ENCODE measurements at regions not wholly inside any gene's neighbourhood (a gene's known extent, or its start where the extent isn't known, plus 50 kb on each side); places are given as distances from the start of the nearest gene placed in this dataset.

GRCh38 chr21:27424601-27425000, 457.7 kb upstream of the ADAMTS5 start:
- Histone ChIP-seq H3K4me3 (no peak overlapping the region), H3K27me3 (no peaks in the 10 kb centered on the region), H3K4me1 (peaks cover 22% of the 10 kb centered on the region), H3K36me3 (no peaks in the 10 kb centered on the region), H3K27ac (peak overlapping the region; percentile 48), H3K9me3 (no peaks in the 10 kb centered on the region)
- DNase-seq (ENCODE audit: low spot score in 2 of 2), result no peak
- 100% methylated on average over 1 of the region's 1 CpG for WGBS
- TF ChIP-seq EP300 (IDR thresholded peaks at IDR 0.05) (no peak), POLR2AphosphoS5 (IDR thresholded peaks at IDR 0.05) (no peak), CTCF (IDR thresholded peaks at IDR 0.05) (no peak), POLR2A (IDR thresholded peaks at IDR 0.05) (no peak)

- peak overlapping the region; percentile 48 for H3K27ac ChIP-seq
- peaks cover 19% of the 10 kb centered on the region for H3K4me1 ChIP-seq
- no peaks in the 10 kb centered on the region for H3K27me3 ChIP-seq
- H3K36me3 ChIP-seq, result no peaks in the 10 kb centered on the region
- no peak overlapping the region for H3K4me3 ChIP-seq
- TF ChIP-seq EP300 (IDR thresholded peaks at IDR 0.05), result no peak
- TF ChIP-seq CTCF (IDR thresholded peaks at IDR 0.05), result no peak
- TF ChIP-seq POLR2A (IDR thresholded peaks at IDR 0.05), result no peak
- no peak for TF ChIP-seq POLR2AphosphoS5 (IDR thresholded peaks at IDR 0.05)
- 90% methylated on average over 4 of the region's 4 CpGs for WGBS
- H3K9me3 ChIP-seq, result no peaks in the 10 kb centered on the region
- DNase-seq (ENCODE audit: low spot score in 2 of 2), result no peak
These were observed 457.2 kb upstream of the ADAMTS5 start for GRCh38 chr21:27423906-27424595.

GRCh38 chr21:27423038-27423437, 456.1 kb upstream of the ADAMTS5 start:
- peak; percentile 79 to 85 for DNase-seq (ENCODE audit: low spot score in 2 of 2)

GRCh38 chr21:27422435-27422834, 455.5 kb upstream of the ADAMTS5 start:
- peak overlapping the region; percentile 59 for H3K27ac ChIP-seq
- TF ChIP-seq POLR2AphosphoS5 (IDR thresholded peaks at IDR 0.05) (no peak), POLR2A (IDR thresholded peaks at IDR 0.05) (no peak), CTCF (IDR thresholded peaks at IDR 0.05) (no peak), EP300 (IDR thresholded peaks at IDR 0.05) (no peak)
- no peaks in the 10 kb centered on the region for H3K27me3 ChIP-seq
- H3K4me1 ChIP-seq, result peaks cover 22% of the 10 kb centered on the region
- no peaks in the 10 kb centered on the region for H3K9me3 ChIP-seq
- H3K4me3 ChIP-seq, result no peak overlapping the region
- H3K36me3 ChIP-seq, result no peaks in the 10 kb centered on the region
- DNase-seq (ENCODE audit: low spot score in 2 of 2), result no peak
- WGBS, result 43% methylated on average over 1 of the region's 1 CpG

More at GRCh38 chr21:27423038-27423437, 456.1 kb upstream of the ADAMTS5 start:
- Histone ChIP-seq H3K4me1 (peaks cover 22% of the 10 kb centered on the region), H3K36me3 (no peaks in the 10 kb centered on the region), H3K27me3 (no peaks in the 10 kb centered on the region), H3K4me3 (no peak overlapping the region), H3K27ac (peak overlapping the region; percentile 59), H3K9me3 (no peaks in the 10 kb centered on the region)
- WGBS, result 59% methylated on average over 4 of the region's 4 CpGs
- TF ChIP-seq EP300 (IDR thresholded peaks at IDR 0.05), result no peak
- peak in 2 of 3 donors; percentile 37 to 52 for TF ChIP-seq POLR2AphosphoS5 (IDR thresholded peaks at IDR 0.05)

GRCh38 chr21:27421654-27422053, 454.8 kb upstream of the ADAMTS5 start:
- DNase-seq (ENCODE audit: low spot score in 2 of 2), result no peak
- Histone ChIP-seq H3K27ac (peak overlapping the region; percentile 59), H3K36me3 (no peaks in the 10 kb centered on the region), H3K4me3 (no peak overlapping the region), H3K9me3 (no peaks in the 10 kb centered on the region), H3K4me1 (peaks cover 22% of the 10 kb centered on the region), H3K27me3 (no peaks in the 10 kb centered on the region)
- TF ChIP-seq EP300 (IDR thresholded peaks at IDR 0.05), result no peak
- TF ChIP-seq POLR2AphosphoS5 (IDR thresholded peaks at IDR 0.05), result no peak
- TF ChIP-seq CTCF (IDR thresholded peaks at IDR 0.05), result no peak
- no peak for TF ChIP-seq POLR2A (IDR thresholded peaks at IDR 0.05)
- WGBS, result 75% methylated on average over 3 of the region's 3 CpGs

Measured in suprapubic skin (tissue), 4 donors.